Forelimb muscle (tissue), 1 donor: ENCODE measurements at regions not wholly inside any gene's neighbourhood (a gene's known extent, or its start where the extent isn't known, plus 50 kb on each side); places are given as distances from the start of the nearest gene placed in this dataset.

Experiments
- DNase-seq: peaks from one replicate; pipeline ENCODE4 v3.0.0-alpha.2; 2013; ENCODE audit warnings: low read depth

DNA sequence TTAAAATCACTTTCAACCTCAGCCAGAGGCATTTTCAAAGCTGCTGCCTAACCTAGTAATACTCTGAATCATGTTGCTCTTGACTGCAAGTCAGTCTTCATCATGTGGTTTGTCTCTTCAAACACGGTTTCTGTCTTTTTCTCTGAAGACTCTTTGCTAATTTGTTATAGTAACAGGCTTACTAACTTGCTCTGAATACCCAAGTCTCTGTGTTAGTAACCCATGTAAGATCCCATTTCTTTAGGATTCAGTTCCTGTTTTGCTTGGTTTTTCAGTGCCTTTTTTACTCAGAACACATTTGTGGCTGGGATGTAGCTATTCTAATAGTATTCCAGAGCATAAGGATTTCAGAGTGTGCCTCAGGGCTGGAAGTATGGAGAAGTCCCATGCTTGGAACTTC, 1450.6 kb upstream of the IGFBP7 start:
- DNase-seq = no peak

GRCh38 chr4:58553679-58554078, 1443.5 kb upstream of the IGFBP7 start:
- DNase-seq = no peak

DNA sequence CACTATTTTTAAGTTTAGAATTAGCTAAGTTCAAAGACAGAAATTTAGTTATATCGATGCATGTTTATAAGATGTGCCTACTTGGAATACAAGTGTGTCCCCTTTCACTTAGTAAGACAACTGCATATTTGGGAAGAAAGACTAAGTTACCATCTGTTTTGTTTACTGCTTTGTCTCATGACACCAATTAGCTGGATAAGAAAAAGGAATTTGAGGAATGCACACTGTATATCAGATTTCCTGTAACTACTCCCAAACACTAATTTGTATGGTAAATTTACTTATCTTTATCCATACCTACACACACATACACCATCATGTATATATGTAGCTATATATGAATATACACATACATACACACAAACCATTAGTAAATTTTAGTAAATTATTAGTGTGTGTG, 1442.8 kb upstream of the IGFBP7 start:
- DNase-seq = no peak

DNA sequence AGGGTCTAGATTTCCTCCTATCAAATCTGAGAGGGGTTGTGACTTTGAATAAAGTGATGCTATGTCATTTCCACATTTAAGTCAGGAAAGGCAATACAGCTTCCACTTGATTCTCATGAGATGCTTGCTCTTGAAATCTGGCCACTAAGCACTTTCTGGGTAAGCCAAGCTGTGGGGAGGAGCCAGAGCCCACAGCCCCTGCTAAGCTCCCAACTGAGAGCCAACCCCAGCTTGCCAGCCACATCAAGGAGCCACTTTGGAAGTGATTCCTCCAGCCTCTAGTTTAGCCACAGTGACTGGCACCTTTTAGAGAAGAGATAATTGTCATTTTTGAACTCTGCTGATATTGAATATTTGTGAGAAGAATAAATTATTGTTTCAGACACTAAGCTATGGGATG, 1441.5 kb upstream of the IGFBP7 start:
- no peak for DNase-seq

GRCh38 chr4:58543465-58543864, 1433.3 kb upstream of the IGFBP7 start:
- no peak for DNase-seq

- no peak for DNase-seq
Measured at GRCh38 chr4:58541926-58542325, 1431.7 kb upstream of the IGFBP7 start.

DNA sequence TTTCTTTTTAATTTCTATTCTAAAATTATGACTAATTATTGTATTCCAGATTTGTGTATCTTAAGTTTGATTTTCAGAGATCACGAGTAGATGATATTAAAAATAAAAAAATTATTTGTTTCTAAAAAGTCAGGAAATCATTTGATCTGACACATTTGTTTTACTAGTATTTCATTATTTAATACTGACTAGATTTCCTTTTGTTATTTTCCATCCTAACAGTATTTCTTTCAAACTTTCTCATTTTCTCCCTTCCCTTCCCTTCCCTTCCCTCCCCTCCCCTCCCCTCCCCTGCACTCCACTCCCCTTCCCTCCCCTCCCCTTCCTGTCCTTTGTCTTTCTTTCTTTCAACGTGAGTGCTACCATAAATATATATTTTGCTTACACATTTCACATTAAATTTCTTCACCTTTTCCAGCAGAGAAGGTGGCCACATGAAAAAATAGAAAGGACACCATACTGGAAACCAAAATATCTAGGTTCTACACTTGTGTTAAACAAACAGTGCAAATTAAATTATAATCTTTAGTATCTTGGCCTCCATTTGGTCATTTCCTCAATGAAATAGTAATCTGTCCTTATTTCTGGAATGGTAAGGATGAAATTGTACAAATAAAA, 1412.7 kb upstream of the IGFBP7 start:
- no peak for DNase-seq

DNA sequence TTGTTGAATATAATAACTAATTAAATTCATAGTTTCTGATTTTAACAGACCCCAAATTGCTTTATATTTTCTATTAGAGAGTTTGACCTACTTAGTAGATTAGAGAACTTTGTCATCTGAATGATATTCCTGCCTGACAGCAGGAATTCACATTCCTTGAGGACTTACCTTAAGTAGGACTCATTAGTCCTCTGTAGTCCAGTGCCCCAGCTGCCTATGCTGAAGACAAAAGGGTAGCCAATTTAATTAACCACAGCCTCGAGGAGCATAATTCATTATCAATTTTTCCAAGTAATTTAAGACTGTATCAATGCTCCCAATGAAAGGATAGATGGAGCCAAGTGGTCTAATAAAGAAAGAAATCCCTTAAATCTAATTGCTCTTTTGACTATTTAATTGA, 1405.0 kb upstream of the IGFBP7 start:
- DNase-seq = no peak

GRCh38 chr4:58514299-58514698, 1404.1 kb upstream of the IGFBP7 start:
- DNase-seq = no peak

- no peak for DNase-seq
Measured at GRCh38 chr4:58510652-58511051, 1400.5 kb upstream of the IGFBP7 start.

GRCh38 chr4:58507079-58507478, 1396.9 kb upstream of the IGFBP7 start:
- DNase-seq = no peak

DNA sequence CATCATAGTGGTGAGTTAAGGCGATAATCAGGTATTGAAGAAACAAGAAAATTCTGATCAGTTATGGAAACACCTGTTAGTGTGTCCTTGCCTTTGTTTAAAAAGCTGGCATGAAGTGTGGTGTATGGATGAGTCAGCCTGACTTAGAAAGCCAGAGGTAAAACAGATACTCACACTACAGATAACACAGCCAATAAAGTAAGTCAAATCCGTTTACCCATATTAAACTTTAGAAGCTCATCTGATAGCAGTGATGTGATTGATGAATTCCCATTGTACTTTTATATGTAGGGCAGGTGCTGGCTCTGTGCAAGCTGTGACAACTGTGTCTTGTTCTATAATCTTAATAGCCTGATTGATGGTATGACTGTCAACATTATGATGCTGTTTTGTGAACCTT, 1392.7 kb upstream of the IGFBP7 start:
- no peak for DNase-seq

DNA sequence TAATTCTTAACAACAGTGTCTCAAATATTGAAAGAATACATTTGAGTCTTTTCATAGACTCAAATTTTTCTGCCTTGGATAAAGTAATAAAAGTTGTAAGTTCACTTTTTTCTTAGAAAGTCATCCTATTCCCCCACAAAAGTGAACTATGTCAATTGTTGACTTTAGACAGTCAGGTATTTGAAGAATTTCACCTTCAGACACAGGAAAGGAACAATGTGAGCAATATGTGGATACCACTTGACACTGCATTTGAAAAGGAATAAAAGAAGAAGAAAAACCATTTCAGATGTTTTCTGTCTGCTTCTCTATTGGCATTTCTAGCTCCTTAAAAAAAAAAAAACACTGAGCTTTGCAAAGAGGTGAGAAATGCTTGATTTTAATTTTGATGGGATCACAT, 1389.0 kb upstream of the IGFBP7 start:
- DNase-seq = no peak

- no peak for DNase-seq
Measured at GRCh38 chr4:58491620-58492019, 1381.4 kb upstream of the IGFBP7 start.

DNA sequence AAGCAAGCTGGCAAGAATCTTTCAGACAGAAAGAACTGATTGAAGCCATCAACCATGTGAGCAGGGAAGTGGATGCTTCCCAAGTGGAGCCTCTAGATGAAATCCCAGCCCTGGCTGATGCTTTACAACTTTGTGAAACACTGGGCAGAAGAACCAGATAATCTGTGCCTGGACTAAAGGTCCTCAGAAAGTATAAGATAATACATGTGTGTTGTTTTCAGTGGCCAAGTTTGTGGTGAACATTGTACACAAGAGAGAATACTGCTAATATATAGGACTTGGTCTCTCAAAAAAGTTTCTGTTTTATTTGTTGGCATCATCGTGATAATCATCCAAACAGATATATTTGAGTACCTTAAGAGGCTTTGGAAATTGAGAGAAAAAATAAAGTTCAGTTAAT, 1367.8 kb upstream of the IGFBP7 start:
- DNase-seq = no peak

- no peak for DNase-seq
Measured at GRCh38 chr4:58477513-58477912, 1367.3 kb upstream of the IGFBP7 start.

DNA sequence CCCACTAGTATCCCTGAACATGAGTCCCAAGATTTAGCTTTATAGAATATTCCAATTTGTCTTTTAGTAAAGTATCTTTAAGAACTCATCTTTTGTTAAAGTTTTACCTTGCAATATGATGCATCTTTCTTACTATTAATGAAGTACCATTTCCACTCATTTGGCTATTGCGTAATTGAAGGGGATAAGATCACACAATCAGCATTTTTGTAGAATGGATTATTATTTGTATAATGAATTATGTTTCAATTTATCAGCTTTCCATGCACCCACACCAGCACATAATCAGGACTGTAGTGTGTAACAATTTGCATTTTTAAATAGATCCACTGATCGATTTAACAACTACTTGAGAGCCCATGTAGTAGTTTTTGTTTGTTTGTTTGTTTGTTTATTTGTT, 1364.9 kb upstream of the IGFBP7 start:
- no peak for DNase-seq

- DNase-seq = no peak
Measured at GRCh38 chr4:58465031-58465430, 1354.8 kb upstream of the IGFBP7 start.

GRCh38 chr4:58456727-58457384, 1346.7 kb upstream of the IGFBP7 start:
- no peak for DNase-seq

GRCh38 chr4:58453956-58454355, 1343.8 kb upstream of the IGFBP7 start:
- no peak for DNase-seq

DNA sequence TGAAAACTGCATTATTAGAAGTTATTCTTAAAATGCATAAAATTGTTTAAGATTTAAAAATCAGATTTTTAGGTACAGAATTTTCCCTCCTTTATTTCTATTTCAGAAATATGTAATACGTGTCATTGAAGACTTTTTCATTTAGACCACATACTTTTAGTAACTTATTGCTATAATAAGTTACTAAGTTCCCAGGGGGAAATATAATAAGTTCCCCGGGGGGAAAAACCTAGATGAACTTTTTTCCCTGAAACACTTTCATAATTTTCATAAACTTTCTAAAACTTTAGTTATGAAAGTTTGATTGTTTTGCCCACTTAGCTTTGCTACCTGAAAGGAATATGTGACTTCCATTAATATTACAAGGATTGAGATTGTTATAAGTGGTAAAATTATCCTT, 1341.5 kb upstream of the IGFBP7 start:
- DNase-seq = no peak

GRCh38 chr4:58435871-58436270, 1325.7 kb upstream of the IGFBP7 start:
- DNase-seq = no peak

- no peak for DNase-seq
Measured at GRCh38 chr4:58413849-58414248, 1303.7 kb upstream of the IGFBP7 start.

GRCh38 chr4:58411904-58412303, 1301.7 kb upstream of the IGFBP7 start:
- no peak for DNase-seq
